ENCODE measurements at regions not wholly inside any gene's neighbourhood (a gene's known extent, or its start where the extent isn't known, plus 50 kb on each side); places are given as distances from the start of the nearest gene placed in this dataset.

GRCh38 chr3:165669504-165669903, 167.7 kb downstream of the BCHE start:
- ChIA-PET POLR2A (no interaction called here), CTCF (ENCODE audit: low intra/inter-chr PET ratio, low total read pairs) (no interaction called here)
- no peaks in the 10 kb centered on the region for H3K27me3 ChIP-seq (ENCODE audit: control insufficient read depth in 1 of 2, insufficient read depth in 2 of 2, low read length in 2 of 2)
- in situ Hi-C loops (cut with HindIII; ENCODE audit: extremely low pct_ligation_motif_present, low pct_unique_long_range_greater_than_20kb): no loop called here
- peaks cover 5% of the 10 kb centered on the region for H3K9me3 ChIP-seq (ENCODE audit: low read length)
- no peaks in the 10 kb centered on the region for H3K79me2 ChIP-seq (ENCODE audit: insufficient read depth, low read length)
- no TSS peak for BruUV-seq (replicated peaks)
- H3K4me2 ChIP-seq (ENCODE audit: low read depth, low read length): no peak overlapping the region
- FAIRE-seq (no peak), ATAC-seq (no peak), DNase-seq (ENCODE audit: low spot score) (no peak)
- H3K27ac ChIP-seq (ENCODE audit: extremely low read length, insufficient read depth, low read length): no peak overlapping the region
- H2AFZ ChIP-seq (ENCODE audit: low read length): no peak overlapping the region
- no peaks in the 10 kb centered on the region for H3K4me1 ChIP-seq (ENCODE audit: insufficient read depth, low read length)
- no peak overlapping the region for H3K4me3 ChIP-seq (replicated peaks in 1 of 3; ENCODE audit: insufficient read depth in 1 of 3, low read depth in 2 of 3, low read length in 3 of 3)
- no peak for TF ChIP-seq ZNF496 (CRISPR knock-in tag; IDR thresholded peaks at IDR 0.05; ENCODE audit: insufficient replicate concordance)
- TF ChIP-seq XRCC5 (optimal IDR thresholded peaks at IDR 0.05; ENCODE audit: low read length): no peak
- no peak for TF ChIP-seq ZNF761 (CRISPR knock-in tag; conservative IDR thresholded peaks at IDR 0.05)
- TF ChIP-seq, protein P1, sequence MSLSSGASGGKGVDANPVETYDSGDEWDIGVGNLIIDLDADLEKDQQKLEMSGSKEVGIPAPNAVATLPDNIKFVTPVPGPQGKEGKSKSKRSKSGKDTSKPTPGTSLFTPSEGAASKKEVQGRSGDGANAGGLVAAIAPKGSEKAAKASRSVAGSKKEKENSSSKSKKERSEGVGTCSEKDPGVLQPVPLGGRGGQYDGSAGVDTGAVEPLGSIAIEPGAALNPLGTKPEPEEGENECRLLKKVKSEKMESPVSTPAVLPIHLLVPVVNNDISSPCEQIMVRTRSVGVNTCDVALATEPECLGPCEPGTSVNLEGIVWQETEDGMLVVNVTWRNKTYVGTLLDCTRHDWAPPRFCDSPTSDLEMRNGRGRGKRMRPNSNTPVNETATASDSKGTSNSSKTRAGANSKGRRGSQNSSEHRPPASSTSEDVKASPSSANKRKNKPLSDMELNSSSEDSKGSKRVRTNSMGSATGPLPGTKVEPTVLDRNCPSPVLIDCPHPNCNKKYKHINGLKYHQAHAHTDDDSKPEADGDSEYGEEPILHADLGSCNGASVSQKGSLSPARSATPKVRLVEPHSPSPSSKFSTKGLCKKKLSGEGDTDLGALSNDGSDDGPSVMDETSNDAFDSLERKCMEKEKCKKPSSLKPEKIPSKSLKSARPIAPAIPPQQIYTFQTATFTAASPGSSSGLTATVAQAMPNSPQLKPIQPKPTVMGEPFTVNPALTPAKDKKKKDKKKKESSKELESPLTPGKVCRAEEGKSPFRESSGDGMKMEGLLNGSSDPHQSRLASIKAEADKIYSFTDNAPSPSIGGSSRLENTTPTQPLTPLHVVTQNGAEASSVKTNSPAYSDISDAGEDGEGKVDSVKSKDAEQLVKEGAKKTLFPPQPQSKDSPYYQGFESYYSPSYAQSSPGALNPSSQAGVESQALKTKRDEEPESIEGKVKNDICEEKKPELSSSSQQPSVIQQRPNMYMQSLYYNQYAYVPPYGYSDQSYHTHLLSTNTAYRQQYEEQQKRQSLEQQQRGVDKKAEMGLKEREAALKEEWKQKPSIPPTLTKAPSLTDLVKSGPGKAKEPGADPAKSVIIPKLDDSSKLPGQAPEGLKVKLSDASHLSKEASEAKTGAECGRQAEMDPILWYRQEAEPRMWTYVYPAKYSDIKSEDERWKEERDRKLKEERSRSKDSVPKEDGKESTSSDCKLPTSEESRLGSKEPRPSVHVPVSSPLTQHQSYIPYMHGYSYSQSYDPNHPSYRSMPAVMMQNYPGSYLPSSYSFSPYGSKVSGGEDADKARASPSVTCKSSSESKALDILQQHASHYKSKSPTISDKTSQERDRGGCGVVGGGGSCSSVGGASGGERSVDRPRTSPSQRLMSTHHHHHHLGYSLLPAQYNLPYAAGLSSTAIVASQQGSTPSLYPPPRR (CRISPR knock-in tag; IDR thresholded peaks at IDR 0.05; ENCODE audit: borderline replicate concordance): no peak
- TF ChIP-seq ZNF839 (CRISPR knock-in tag; IDR thresholded peaks at IDR 0.05; ENCODE audit: borderline replicate concordance): no peak
- no peak for TF ChIP-seq EEA1 (CRISPR knock-in tag; IDR thresholded peaks at IDR 0.05; ENCODE audit: borderline replicate concordance)
- TF ChIP-seq HDAC6 (IDR thresholded peaks at IDR 0.05; ENCODE audit: low read depth, low read length): no peak
- TF ChIP-seq MED8 (CRISPR knock-in tag; IDR thresholded peaks at IDR 0.05; ENCODE audit: insufficient replicate concordance): no peak
- no peak for TF ChIP-seq CBX1 (IDR thresholded peaks at IDR 0.05; ENCODE audit: low read depth)
- H3K36me3 ChIP-seq (replicated peaks in 1 of 2; ENCODE audit: control insufficient read depth in 1 of 2, insufficient read depth in 2 of 2, low read length in 2 of 2): no peaks in the 10 kb centered on the region
- no peak overlapping the region for H3K9ac ChIP-seq (ENCODE audit: insufficient read depth, low read depth, low read length)
- intact Hi-C loops (cut with micrococcal nuclease; ENCODE audit: unreplicated experiment): no loop called here
- no peaks in the 10 kb centered on the region for H4K20me1 ChIP-seq (ENCODE audit: insufficient read depth, low read length)
